Right lobe of liver (tissue), 4 donors: ENCODE measurements at regions not wholly inside any gene's neighbourhood (a gene's known extent, or its start where the extent isn't known, plus 50 kb on each side); places are given as distances from the start of the nearest gene placed in this dataset.

ENCODE experiments used
- POLR2A ChIP-seq: fragments of 450-650 bp; IDR thresholded peaks from one replicate; pipeline ENCODE4 v1.6.1; 2017; ENCODE audit warnings: antibody characterized with exemption, mild to moderate bottlenecking
- TF ChIP-seq, protein P1 (sequence below), 4 donors: fragments of 200-600 bp in 3 of 4; fragments of 450-650 bp in 1 of 4; IDR thresholded peaks; one replicate each; pipeline versions ENCODE4 v1.5.1 to v1.8.0; 2016 to 2022; ENCODE audit warnings: antibody characterized with exemption in 4 of 4, mild to moderate bottlenecking in 2 of 4
- donor health status: DM: no; HTN: no; CAD: no.
- donor health status: DM: no; HTN: no; CAD: no.
- donor health status: DM: no; HTN: yes; CAD: no.

DNA sequence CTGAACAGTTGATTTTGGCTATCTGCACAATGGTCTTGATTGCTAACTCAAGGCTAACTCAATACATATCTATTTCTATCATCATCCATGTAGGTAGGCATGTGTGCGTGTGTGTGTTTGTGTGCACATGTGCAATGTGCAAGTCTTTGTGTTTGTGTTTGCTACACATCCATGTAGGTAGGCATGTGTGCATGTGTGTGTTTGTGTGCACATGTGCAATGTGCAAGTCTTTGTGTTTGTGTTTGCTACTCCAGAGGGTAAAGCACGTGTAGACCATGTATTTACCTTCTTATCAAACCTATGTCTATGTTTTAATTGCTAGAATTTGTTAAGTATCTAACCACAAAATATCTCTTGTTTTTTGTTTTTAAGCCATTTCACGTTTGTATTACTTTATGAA, 962.6 kb downstream of the LRFN5 start:
- TF ChIP-seq, protein P1, sequence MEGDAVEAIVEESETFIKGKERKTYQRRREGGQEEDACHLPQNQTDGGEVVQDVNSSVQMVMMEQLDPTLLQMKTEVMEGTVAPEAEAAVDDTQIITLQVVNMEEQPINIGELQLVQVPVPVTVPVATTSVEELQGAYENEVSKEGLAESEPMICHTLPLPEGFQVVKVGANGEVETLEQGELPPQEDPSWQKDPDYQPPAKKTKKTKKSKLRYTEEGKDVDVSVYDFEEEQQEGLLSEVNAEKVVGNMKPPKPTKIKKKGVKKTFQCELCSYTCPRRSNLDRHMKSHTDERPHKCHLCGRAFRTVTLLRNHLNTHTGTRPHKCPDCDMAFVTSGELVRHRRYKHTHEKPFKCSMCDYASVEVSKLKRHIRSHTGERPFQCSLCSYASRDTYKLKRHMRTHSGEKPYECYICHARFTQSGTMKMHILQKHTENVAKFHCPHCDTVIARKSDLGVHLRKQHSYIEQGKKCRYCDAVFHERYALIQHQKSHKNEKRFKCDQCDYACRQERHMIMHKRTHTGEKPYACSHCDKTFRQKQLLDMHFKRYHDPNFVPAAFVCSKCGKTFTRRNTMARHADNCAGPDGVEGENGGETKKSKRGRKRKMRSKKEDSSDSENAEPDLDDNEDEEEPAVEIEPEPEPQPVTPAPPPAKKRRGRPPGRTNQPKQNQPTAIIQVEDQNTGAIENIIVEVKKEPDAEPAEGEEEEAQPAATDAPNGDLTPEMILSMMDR (IDR thresholded peaks at IDR 0.05): no peak
- TF ChIP-seq POLR2A: no peak
